ENCODE measurements at regions not wholly inside any gene's neighbourhood (a gene's known extent, or its start where the extent isn't known, plus 50 kb on each side); places are given as distances from the start of the nearest gene placed in this dataset.

DNA sequence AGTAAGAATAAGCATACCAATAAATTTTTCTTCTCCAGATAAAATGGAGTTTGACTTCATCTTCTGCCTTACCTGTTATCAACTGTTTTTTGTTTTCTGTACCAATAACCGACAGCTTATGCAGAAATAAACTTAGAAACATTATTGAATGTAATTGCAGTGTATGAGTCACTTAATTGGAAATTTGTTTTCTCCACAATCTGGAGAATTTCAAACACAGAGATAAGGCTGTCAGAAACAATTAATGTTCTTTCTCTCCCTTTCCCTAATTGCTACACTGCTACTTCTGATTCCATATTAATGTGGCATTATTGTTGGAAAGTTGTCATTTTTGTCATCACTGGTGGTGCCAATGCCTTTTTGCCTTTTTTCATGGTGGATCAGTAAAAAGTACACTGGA is 180.3 kb downstream of the SLCO4C1 start:
- H3K9me3 ChIP-seq (ENCODE audit: control insufficient read depth in 4 of 4, low read length in 3 of 4) = no peaks in the 10 kb centered on the region
- no peak for DNase-seq (ENCODE audit: low spot score)
- no peaks in the 10 kb centered on the region for H3K27me3 ChIP-seq (ENCODE audit: control insufficient read depth in 4 of 4, insufficient read depth in 4 of 4, low read length in 3 of 4)
- H3K4me1 ChIP-seq (ENCODE audit: control insufficient read depth in 4 of 4, insufficient read depth in 4 of 4, low read length in 3 of 4) = no peaks in the 10 kb centered on the region
- H3K4me3 ChIP-seq (ENCODE audit: low read depth in 1 of 3, low read length in 3 of 3) = no peak overlapping the region
- no peak for TF ChIP-seq EGR1 (IDR thresholded peaks at IDR 0.05; ENCODE audit: low read depth in 2 of 2)
- TF ChIP-seq HNF4A (conservative IDR thresholded peaks at IDR 0.05) = no peak
- TF ChIP-seq YY1 (IDR thresholded peaks at IDR 0.05) = no peak
- TF ChIP-seq, protein P1, sequence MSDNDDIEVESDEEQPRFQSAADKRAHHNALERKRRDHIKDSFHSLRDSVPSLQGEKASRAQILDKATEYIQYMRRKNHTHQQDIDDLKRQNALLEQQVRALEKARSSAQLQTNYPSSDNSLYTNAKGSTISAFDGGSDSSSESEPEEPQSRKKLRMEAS (IDR thresholded peaks at IDR 0.05) = no peak
- no peak for TF ChIP-seq RAD21 (IDR thresholded peaks at IDR 0.05)
- TF ChIP-seq HNF4G (IDR thresholded peaks at IDR 0.05) = no peak
- no peak for TF ChIP-seq NR2F2 (IDR thresholded peaks at IDR 0.05)
- TF ChIP-seq SP1 (IDR thresholded peaks at IDR 0.05) = no peak
- TF ChIP-seq, protein P2, sequence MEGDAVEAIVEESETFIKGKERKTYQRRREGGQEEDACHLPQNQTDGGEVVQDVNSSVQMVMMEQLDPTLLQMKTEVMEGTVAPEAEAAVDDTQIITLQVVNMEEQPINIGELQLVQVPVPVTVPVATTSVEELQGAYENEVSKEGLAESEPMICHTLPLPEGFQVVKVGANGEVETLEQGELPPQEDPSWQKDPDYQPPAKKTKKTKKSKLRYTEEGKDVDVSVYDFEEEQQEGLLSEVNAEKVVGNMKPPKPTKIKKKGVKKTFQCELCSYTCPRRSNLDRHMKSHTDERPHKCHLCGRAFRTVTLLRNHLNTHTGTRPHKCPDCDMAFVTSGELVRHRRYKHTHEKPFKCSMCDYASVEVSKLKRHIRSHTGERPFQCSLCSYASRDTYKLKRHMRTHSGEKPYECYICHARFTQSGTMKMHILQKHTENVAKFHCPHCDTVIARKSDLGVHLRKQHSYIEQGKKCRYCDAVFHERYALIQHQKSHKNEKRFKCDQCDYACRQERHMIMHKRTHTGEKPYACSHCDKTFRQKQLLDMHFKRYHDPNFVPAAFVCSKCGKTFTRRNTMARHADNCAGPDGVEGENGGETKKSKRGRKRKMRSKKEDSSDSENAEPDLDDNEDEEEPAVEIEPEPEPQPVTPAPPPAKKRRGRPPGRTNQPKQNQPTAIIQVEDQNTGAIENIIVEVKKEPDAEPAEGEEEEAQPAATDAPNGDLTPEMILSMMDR (IDR thresholded peaks at IDR 0.05; ENCODE audit: low read depth, low read length, missing input control) = no peak
- TF ChIP-seq JUND (IDR thresholded peaks at IDR 0.05) = no peak
- TF ChIP-seq, protein P3, sequence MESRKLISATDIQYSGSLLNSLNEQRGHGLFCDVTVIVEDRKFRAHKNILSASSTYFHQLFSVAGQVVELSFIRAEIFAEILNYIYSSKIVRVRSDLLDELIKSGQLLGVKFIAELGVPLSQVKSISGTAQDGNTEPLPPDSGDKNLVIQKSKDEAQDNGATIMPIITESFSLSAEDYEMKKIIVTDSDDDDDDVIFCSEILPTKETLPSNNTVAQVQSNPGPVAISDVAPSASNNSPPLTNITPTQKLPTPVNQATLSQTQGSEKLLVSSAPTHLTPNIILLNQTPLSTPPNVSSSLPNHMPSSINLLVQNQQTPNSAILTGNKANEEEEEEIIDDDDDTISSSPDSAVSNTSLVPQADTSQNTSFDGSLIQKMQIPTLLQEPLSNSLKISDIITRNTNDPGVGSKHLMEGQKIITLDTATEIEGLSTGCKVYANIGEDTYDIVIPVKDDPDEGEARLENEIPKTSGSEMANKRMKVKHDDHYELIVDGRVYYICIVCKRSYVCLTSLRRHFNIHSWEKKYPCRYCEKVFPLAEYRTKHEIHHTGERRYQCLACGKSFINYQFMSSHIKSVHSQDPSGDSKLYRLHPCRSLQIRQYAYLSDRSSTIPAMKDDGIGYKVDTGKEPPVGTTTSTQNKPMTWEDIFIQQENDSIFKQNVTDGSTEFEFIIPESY (IDR thresholded peaks at IDR 0.05) = no peak
- no peak for TF ChIP-seq GABPA (IDR thresholded peaks at IDR 0.05 in 1 of 2, conservative IDR thresholded peaks at IDR 0.05 in 1 of 2)
- no peak for TF ChIP-seq FOXA1 (IDR thresholded peaks at IDR 0.05)
- no peak for TF ChIP-seq TAF1 (conservative IDR thresholded peaks at IDR 0.05)
- TF ChIP-seq, protein P4, sequence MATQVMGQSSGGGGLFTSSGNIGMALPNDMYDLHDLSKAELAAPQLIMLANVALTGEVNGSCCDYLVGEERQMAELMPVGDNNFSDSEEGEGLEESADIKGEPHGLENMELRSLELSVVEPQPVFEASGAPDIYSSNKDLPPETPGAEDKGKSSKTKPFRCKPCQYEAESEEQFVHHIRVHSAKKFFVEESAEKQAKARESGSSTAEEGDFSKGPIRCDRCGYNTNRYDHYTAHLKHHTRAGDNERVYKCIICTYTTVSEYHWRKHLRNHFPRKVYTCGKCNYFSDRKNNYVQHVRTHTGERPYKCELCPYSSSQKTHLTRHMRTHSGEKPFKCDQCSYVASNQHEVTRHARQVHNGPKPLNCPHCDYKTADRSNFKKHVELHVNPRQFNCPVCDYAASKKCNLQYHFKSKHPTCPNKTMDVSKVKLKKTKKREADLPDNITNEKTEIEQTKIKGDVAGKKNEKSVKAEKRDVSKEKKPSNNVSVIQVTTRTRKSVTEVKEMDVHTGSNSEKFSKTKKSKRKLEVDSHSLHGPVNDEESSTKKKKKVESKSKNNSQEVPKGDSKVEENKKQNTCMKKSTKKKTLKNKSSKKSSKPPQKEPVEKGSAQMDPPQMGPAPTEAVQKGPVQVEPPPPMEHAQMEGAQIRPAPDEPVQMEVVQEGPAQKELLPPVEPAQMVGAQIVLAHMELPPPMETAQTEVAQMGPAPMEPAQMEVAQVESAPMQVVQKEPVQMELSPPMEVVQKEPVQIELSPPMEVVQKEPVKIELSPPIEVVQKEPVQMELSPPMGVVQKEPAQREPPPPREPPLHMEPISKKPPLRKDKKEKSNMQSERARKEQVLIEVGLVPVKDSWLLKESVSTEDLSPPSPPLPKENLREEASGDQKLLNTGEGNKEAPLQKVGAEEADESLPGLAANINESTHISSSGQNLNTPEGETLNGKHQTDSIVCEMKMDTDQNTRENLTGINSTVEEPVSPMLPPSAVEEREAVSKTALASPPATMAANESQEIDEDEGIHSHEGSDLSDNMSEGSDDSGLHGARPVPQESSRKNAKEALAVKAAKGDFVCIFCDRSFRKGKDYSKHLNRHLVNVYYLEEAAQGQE (IDR thresholded peaks at IDR 0.05) = no peak
- TF ChIP-seq FOXA2 (IDR thresholded peaks at IDR 0.05) = no peak
- no peaks in the 10 kb centered on the region for H3K36me3 ChIP-seq (ENCODE audit: control insufficient read depth in 4 of 4, insufficient read depth in 3 of 4, low read depth in 1 of 4, low read length in 3 of 4)
- H3K27ac ChIP-seq (ENCODE audit: low read depth in 1 of 2, low read length in 2 of 2) = no peak overlapping the region
- WGBS = 84% methylated on average over 1 of the region's 1 CpG
- no peak overlapping the region for H3K9ac ChIP-seq (ENCODE audit: low read depth in 1 of 2, low read length in 2 of 2)

DNA sequence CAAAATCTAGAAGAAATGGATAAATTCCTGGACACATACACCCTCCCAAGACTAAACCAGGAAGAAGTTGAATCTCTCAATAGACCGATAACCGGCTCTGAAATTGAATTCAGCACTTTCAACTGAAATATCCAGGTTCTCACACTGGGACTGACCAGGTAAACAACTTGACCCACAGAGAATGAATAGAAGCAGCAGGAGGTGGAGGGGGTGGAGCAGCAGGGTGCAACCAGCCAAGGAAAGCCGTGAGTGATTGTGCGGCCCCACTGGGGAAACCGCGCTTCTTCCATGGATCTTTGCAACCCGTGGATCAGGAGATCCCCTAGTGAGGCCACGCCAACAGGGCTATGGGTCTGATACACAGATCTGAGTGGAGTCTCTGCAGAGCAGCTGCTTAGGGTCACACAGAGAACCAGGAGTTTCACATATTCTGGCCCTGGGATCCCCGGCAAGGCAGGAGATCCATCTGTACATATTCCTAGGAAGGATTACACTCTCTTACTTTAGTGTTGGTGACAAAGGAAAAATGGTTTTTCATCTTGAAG is 181.5 kb downstream of the SLCO4C1 start:
- H3K27me3 ChIP-seq (ENCODE audit: control insufficient read depth in 4 of 4, insufficient read depth in 4 of 4, low read length in 3 of 4) = no peaks in the 10 kb centered on the region
- DNase-seq (ENCODE audit: low spot score) = no peak
- 73% methylated on average over 9 of the region's 9 CpGs for WGBS
- H3K36me3 ChIP-seq (ENCODE audit: control insufficient read depth in 4 of 4, insufficient read depth in 3 of 4, low read depth in 1 of 4, low read length in 3 of 4) = no peaks in the 10 kb centered on the region
- no peak overlapping the region for H3K4me3 ChIP-seq (ENCODE audit: low read depth in 1 of 3, low read length in 3 of 3)
- no peak overlapping the region for H3K9ac ChIP-seq (ENCODE audit: low read depth in 1 of 2, low read length in 2 of 2)
- no peaks in the 10 kb centered on the region for H3K9me3 ChIP-seq (ENCODE audit: control insufficient read depth in 4 of 4, low read length in 3 of 4)
- no peak overlapping the region for H3K27ac ChIP-seq (ENCODE audit: low read depth in 1 of 2, low read length in 2 of 2)
- H3K4me1 ChIP-seq (ENCODE audit: control insufficient read depth in 4 of 4, insufficient read depth in 4 of 4, low read length in 3 of 4) = no peaks in the 10 kb centered on the region
- TF ChIP-seq, protein P3 (IDR thresholded peaks at IDR 0.05) = no peak
- TF ChIP-seq JUND (IDR thresholded peaks at IDR 0.05) (no peak), TAF1 (conservative IDR thresholded peaks at IDR 0.05) (no peak), FOXA1 (IDR thresholded peaks at IDR 0.05) (no peak), NR2F2 (IDR thresholded peaks at IDR 0.05) (no peak), RAD21 (IDR thresholded peaks at IDR 0.05) (no peak), GABPA (IDR thresholded peaks at IDR 0.05 in 1 of 2, conservative IDR thresholded peaks at IDR 0.05 in 1 of 2) (no peak), HNF4A (conservative IDR thresholded peaks at IDR 0.05) (no peak), RXRA (IDR thresholded peaks at IDR 0.05) (no peak), HNF4G (IDR thresholded peaks at IDR 0.05) (no peak), FOXA2 (IDR thresholded peaks at IDR 0.05) (no peak)
- TF ChIP-seq, protein P1 (IDR thresholded peaks at IDR 0.05) = no peak
- TF ChIP-seq, protein P5, sequence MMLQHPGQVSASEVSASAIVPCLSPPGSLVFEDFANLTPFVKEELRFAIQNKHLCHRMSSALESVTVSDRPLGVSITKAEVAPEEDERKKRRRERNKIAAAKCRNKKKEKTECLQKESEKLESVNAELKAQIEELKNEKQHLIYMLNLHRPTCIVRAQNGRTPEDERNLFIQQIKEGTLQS (IDR thresholded peaks at IDR 0.05) = no peak

All from liver (tissue), 8 donors.